ENCODE measurements at regions not wholly inside any gene's neighbourhood (a gene's known extent, or its start where the extent isn't known, plus 50 kb on each side); places are given as distances from the start of the nearest gene placed in this dataset.
A peak's percentile ranks its signal among the peaks of the same experiment; 100 is the strongest.

- no peak for DNase-seq (ENCODE audit: low spot score)
- H3F3A ChIP-seq (ENCODE audit: low read depth): peaks cover 13% of the 10 kb centered on the region
- no peak overlapping the region for H3K4me2 ChIP-seq
- H3K27me3 ChIP-seq: no peaks in the 10 kb centered on the region
- TF ChIP-seq CTCF (IDR thresholded peaks at IDR 0.05): no peak
- TF ChIP-seq EZH2 (IDR thresholded peaks at IDR 0.05): no peak
- no peak for TF ChIP-seq EZH2phosphoT487 (IDR thresholded peaks at IDR 0.05)
- Mint-ChIP-seq H3K27ac (no peak overlapping the region), H3K36me3 (no peaks in the 10 kb centered on the region), H3K9me3 (no peaks in the 10 kb centered on the region), H3K27me3 (ENCODE audit: insufficient read depth, low read depth) (no peaks in the 10 kb centered on the region), H3K4me3 (no peak overlapping the region), H3K4me1 (peaks cover 2% of the 10 kb centered on the region)
- no peak overlapping the region for H2AFZ ChIP-seq (replicated peaks)
- no peaks in the 10 kb centered on the region for H4K20me1 ChIP-seq (ENCODE audit: low read depth)
- no peak overlapping the region for H3K27ac ChIP-seq
- H3K9ac ChIP-seq: no peak overlapping the region
- H3K36me3 ChIP-seq: no peaks in the 10 kb centered on the region
- no peak overlapping the region for H3K4me3 ChIP-seq
- H3K79me2 ChIP-seq (ENCODE audit: low read depth): no peaks in the 10 kb centered on the region
- H3K4me1 ChIP-seq: peaks cover 16% of the 10 kb centered on the region
- H3K9me3 ChIP-seq (ENCODE audit: low read depth): no peaks in the 10 kb centered on the region
Measured at GRCh38 chr9:2907411-2907810, 63.5 kb upstream of the PUM3 start.

GRCh38 chr9:2904242-2904930 lies 60.5 kb upstream of the PUM3 start:
- Histone ChIP-seq H4K20me1 (ENCODE audit: low read depth) (no peaks in the 10 kb centered on the region), H3K9me3 (ENCODE audit: low read depth) (no peaks in the 10 kb centered on the region), H3K36me3 (no peaks in the 10 kb centered on the region), H3K9ac (no peak overlapping the region), H3F3A (ENCODE audit: low read depth) (peaks cover 13% of the 10 kb centered on the region), H3K27me3 (no peaks in the 10 kb centered on the region), H3K4me1 (peaks cover 16% of the 10 kb centered on the region), H2AFZ (replicated peaks) (no peak overlapping the region), H3K27ac (no peak overlapping the region), H3K79me2 (ENCODE audit: low read depth) (no peaks in the 10 kb centered on the region), H3K4me3 (no peak overlapping the region), H3K4me2 (peak overlapping the region; percentile 54)
- H3K4me3 Mint-ChIP-seq: no peak overlapping the region
- TF ChIP-seq CTCF (IDR thresholded peaks at IDR 0.05) (no peak), EZH2 (IDR thresholded peaks at IDR 0.05) (no peak), EZH2phosphoT487 (IDR thresholded peaks at IDR 0.05) (no peak)
- peak; percentile 34 for DNase-seq (ENCODE audit: low spot score)
- H3K4me1 Mint-ChIP-seq: peaks cover 2% of the 10 kb centered on the region
- peaks cover 6% of the 10 kb centered on the region for H3K9me3 Mint-ChIP-seq
- no peaks in the 10 kb centered on the region for H3K27me3 Mint-ChIP-seq (ENCODE audit: insufficient read depth, low read depth)
- no peaks in the 10 kb centered on the region for H3K36me3 Mint-ChIP-seq
- H3K27ac Mint-ChIP-seq: no peak overlapping the region
